ENCODE measurements at regions not wholly inside any gene's neighbourhood (a gene's known extent, or its start where the extent isn't known, plus 50 kb on each side); places are given as distances from the start of the nearest gene placed in this dataset.

DNA sequence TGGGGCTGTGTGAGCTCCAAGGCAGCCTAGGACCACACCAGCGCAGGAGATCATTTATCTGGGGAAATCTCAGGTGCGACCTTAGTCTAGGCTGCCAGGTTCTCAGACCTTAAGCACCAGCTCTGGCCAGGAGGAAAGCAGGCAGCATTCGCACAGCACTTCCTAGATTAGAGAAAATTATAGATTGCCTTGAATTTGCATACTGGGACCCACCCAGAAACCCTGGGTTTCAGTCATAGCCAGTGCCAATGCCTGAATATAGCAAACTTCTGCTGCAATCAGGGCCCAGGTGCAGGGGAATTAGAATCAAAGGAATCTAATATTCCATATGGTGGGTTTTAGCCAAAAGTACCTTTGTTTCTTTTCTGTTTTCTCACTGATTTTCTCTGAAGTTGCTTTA, 204.3 kb upstream of the CST7 start:
- H3K4me1 ChIP-seq (ENCODE audit: low read length), result no peaks in the 10 kb centered on the region
- no peaks in the 10 kb centered on the region for H4K20me1 ChIP-seq (ENCODE audit: insufficient read depth, low read length)
- H3K9me3 ChIP-seq (replicated peaks; ENCODE audit: insufficient read depth, low read length), result no peaks in the 10 kb centered on the region
- no peaks in the 10 kb centered on the region for H3F3A ChIP-seq (ENCODE audit: insufficient read depth, low read length)
- TF ChIP-seq, protein P1, sequence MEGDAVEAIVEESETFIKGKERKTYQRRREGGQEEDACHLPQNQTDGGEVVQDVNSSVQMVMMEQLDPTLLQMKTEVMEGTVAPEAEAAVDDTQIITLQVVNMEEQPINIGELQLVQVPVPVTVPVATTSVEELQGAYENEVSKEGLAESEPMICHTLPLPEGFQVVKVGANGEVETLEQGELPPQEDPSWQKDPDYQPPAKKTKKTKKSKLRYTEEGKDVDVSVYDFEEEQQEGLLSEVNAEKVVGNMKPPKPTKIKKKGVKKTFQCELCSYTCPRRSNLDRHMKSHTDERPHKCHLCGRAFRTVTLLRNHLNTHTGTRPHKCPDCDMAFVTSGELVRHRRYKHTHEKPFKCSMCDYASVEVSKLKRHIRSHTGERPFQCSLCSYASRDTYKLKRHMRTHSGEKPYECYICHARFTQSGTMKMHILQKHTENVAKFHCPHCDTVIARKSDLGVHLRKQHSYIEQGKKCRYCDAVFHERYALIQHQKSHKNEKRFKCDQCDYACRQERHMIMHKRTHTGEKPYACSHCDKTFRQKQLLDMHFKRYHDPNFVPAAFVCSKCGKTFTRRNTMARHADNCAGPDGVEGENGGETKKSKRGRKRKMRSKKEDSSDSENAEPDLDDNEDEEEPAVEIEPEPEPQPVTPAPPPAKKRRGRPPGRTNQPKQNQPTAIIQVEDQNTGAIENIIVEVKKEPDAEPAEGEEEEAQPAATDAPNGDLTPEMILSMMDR (IDR thresholded peaks at IDR 0.05; ENCODE audit: low read length), result no peak
- no peak for TF ChIP-seq EZH2 (optimal IDR thresholded peaks at IDR 0.05; ENCODE audit: low read depth, low read length)
- no peak for TF ChIP-seq EZH2phosphoT487 (IDR thresholded peaks at IDR 0.05; ENCODE audit: low read length)
- no peak for DNase-seq
- H3K27me3 ChIP-seq (replicated peaks; ENCODE audit: insufficient read depth, low read length), result no peaks in the 10 kb centered on the region; the same call in 1 of the 2 replicates
- no peaks in the 10 kb centered on the region for H3K36me3 ChIP-seq (replicated peaks; ENCODE audit: insufficient read depth, low read length)
- no peaks in the 10 kb centered on the region for H3K79me2 ChIP-seq (ENCODE audit: low read length)
- H3K4me2 ChIP-seq (ENCODE audit: low read depth, low read length), result no peak overlapping the region
- no peaks in the 10 kb centered on the region for H3K9me2 ChIP-seq (replicated peaks; ENCODE audit: insufficient read depth, low read length)
- no peak overlapping the region for H3K27ac ChIP-seq (ENCODE audit: low read length)
- H2AFZ ChIP-seq (ENCODE audit: low read length), result no peak overlapping the region
- no peak overlapping the region for H3K4me3 ChIP-seq (ENCODE audit: low read length)
- H3K9ac ChIP-seq (ENCODE audit: low read length), result no peak overlapping the region

DNA sequence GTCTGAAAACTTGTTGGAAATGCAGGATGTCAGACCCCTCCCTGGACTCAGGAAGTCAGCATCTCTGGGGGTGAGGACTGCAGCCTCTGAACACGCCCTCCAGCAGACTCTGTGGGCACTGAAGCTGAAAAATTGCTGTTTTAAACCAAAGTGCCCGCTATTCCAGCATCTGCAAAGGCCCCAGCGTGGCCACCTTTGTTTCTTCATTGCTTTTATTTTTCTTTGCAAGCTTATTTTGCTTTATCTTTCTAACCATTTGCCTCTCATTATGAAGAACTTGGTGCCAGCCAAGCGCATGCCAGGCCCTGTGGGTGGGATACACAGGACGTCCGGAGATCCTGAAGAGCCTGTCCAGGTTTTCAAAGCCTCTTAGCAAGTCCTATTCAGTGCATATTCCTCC, 203.9 kb upstream of the CST7 start:
- H3K9me3 ChIP-seq (replicated peaks; ENCODE audit: insufficient read depth, low read length), result no peaks in the 10 kb centered on the region
- no peak overlapping the region for H2AFZ ChIP-seq (ENCODE audit: low read length)
- H3K36me3 ChIP-seq (replicated peaks; ENCODE audit: insufficient read depth, low read length), result no peaks in the 10 kb centered on the region
- H3K27me3 ChIP-seq (replicated peaks; ENCODE audit: insufficient read depth, low read length), result no peaks in the 10 kb centered on the region; the same call in 1 of the 2 replicates
- no peaks in the 10 kb centered on the region for H4K20me1 ChIP-seq (ENCODE audit: insufficient read depth, low read length)
- no peak for TF ChIP-seq EZH2phosphoT487 (IDR thresholded peaks at IDR 0.05; ENCODE audit: low read length)
- TF ChIP-seq, protein P1 (IDR thresholded peaks at IDR 0.05; ENCODE audit: low read length), result no peak
- no peak for TF ChIP-seq EZH2 (optimal IDR thresholded peaks at IDR 0.05; ENCODE audit: low read depth, low read length)
- no peak overlapping the region for H3K9ac ChIP-seq (ENCODE audit: low read length)
- no peaks in the 10 kb centered on the region for H3F3A ChIP-seq (ENCODE audit: insufficient read depth, low read length)
- H3K4me3 ChIP-seq (ENCODE audit: low read length), result no peak overlapping the region
- DNase-seq, result no peak
- no peak overlapping the region for H3K4me2 ChIP-seq (ENCODE audit: low read depth, low read length)
- H3K27ac ChIP-seq (ENCODE audit: low read length), result no peak overlapping the region
- no peaks in the 10 kb centered on the region for H3K4me1 ChIP-seq (ENCODE audit: low read length)
- no peaks in the 10 kb centered on the region for H3K9me2 ChIP-seq (replicated peaks; ENCODE audit: insufficient read depth, low read length)
- no peaks in the 10 kb centered on the region for H3K79me2 ChIP-seq (ENCODE audit: low read length)

DNA sequence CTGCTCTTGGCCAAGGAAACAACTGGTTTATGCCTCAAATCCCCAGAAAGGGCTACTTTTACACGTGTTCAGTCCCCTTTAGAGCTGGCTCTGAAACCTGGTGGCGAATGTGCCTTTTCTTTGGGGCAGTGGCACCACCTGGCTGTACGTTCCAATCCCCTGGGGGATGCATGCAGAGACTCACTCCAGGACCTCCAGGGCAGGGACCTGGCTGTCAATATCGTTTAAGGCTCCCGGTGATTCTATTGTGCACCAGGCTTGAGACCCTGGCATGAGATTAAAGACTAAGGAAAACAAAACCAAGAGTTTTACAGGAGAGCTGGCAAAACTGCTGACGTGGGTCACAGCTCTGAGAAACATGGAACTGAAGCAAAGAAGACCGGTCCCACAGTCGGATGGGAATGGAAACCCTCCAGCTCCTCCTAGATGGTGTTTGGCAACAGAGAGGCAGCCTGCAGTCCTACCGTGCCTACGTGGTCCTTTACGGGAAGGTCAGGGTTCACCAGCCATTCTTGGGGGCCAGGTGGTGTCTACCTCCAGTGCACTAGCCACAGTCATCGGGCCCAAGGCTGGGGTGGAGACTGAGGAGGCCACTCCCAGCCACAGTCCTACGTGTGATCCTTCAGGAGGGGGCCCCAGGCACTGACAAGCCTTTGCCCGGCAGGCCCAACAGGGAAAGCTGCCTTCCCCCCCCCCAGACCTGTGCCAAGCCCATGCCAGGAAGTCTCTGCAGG, 203.3 kb upstream of the CST7 start:
- H3K27me3 ChIP-seq (replicated peaks; ENCODE audit: insufficient read depth, low read length), result no peaks in the 10 kb centered on the region; the same call in 1 of the 2 replicates
- no peaks in the 10 kb centered on the region for H3K4me1 ChIP-seq (ENCODE audit: low read length)
- no peak for DNase-seq
- H3K9me3 ChIP-seq (replicated peaks; ENCODE audit: insufficient read depth, low read length), result no peaks in the 10 kb centered on the region
- no peak overlapping the region for H3K4me2 ChIP-seq (ENCODE audit: low read depth, low read length)
- H2AFZ ChIP-seq (ENCODE audit: low read length), result no peak overlapping the region
- TF ChIP-seq, protein P1 (IDR thresholded peaks at IDR 0.05; ENCODE audit: low read length), result no peak
- TF ChIP-seq EZH2phosphoT487 (IDR thresholded peaks at IDR 0.05; ENCODE audit: low read length) (no peak), EZH2 (optimal IDR thresholded peaks at IDR 0.05; ENCODE audit: low read depth, low read length) (no peak)
- H3K79me2 ChIP-seq (ENCODE audit: low read length), result no peaks in the 10 kb centered on the region
- H3K4me3 ChIP-seq (ENCODE audit: low read length), result no peak overlapping the region
- no peak overlapping the region for H3K27ac ChIP-seq (ENCODE audit: low read length)
- no peak overlapping the region for H3K9ac ChIP-seq (ENCODE audit: low read length)
- H3F3A ChIP-seq (ENCODE audit: insufficient read depth, low read length), result no peaks in the 10 kb centered on the region
- H4K20me1 ChIP-seq (ENCODE audit: insufficient read depth, low read length), result no peaks in the 10 kb centered on the region
- H3K9me2 ChIP-seq (replicated peaks; ENCODE audit: insufficient read depth, low read length), result no peaks in the 10 kb centered on the region
- H3K36me3 ChIP-seq (replicated peaks; ENCODE audit: insufficient read depth, low read length), result no peaks in the 10 kb centered on the region
